PC-9 (cell line): ENCODE measurements at regions not wholly inside any gene's neighbourhood (a gene's known extent, or its start where the extent isn't known, plus 50 kb on each side); places are given as distances from the start of the nearest gene placed in this dataset.

Experiments used
- BruUV-seq: library from RNA; stranded (reverse); fragments of 400-500 nt; replicated peaks from 2 replicates; lab custom pipeline; 2021; lab: Mats Ljungman, UMichigan
- CTCF ChIA-PET: fragments of 300-600 bp; sonication (Branson Sonifier 250); formaldehyde crosslinking; loops from one replicate; lab custom pipeline; 2022; ENCODE audit warnings: antibody characterized with exemption; lab: Charles Lee
- POLR2A ChIA-PET: fragments of 300-600 bp; sonication (Branson Sonifier 250); formaldehyde crosslinking; loops from one replicate; lab custom pipeline; 2022; ENCODE audit warnings: antibody characterized with exemption; ENCODE audit not compliant: unreplicated experiment; lab: Charles Lee
- DNase-seq, 2 experiments: peaks; one replicate each; pipeline versions ENCODE4 v3.0.0 to v3.0.0-alpha.2; 2015 to 2022; ENCODE audit warnings: mixed read lengths in 1 of 2
- H2AFZ ChIP-seq: fragments of 200-600 bp; sonication (generic); 2 replicates; pipeline ENCODE4 v1.8.1; 2017; ENCODE audit warnings: antibody characterized with exemption
- H3F3A ChIP-seq: fragments of 200-600 bp; sonication (generic); 2 replicates; pipeline ENCODE4 v1.8.1; 2017; ENCODE audit warnings: antibody characterized with exemption, mild to moderate bottlenecking, low read depth; ENCODE audit not compliant: insufficient read depth
- H3K27ac ChIP-seq: fragments of 200-600 bp; sonication (generic); 2 replicates; pipeline ENCODE4 v1.6.1; 2016; ENCODE audit warnings: mixed run types
- H3K27me3 ChIP-seq: fragments of 200-600 bp; sonication (generic); 2 replicates; pipeline ENCODE4 v1.6.1; 2016; ENCODE audit warnings: low read depth, mixed run types; ENCODE audit not compliant: insufficient read depth
- H3K36me3 ChIP-seq: fragments of 200-600 bp; sonication (generic); 2 replicates; pipeline ENCODE4 v1.6.1; 2016; ENCODE audit warnings: low read depth, mixed run types
- H3K4me1 ChIP-seq: fragments of 200-600 bp; sonication (generic); replicated peaks from 2 replicates; pipeline ENCODE4 v1.6.1; 2016; ENCODE audit warnings: mixed run types; ENCODE audit not compliant: insufficient read depth
- H3K4me2 ChIP-seq: fragments of 200-600 bp; sonication (generic); 2 replicates; pipeline ENCODE4 v1.6.1; 2017; ENCODE audit warnings: mixed run types
- H3K4me3 ChIP-seq: fragments of 200-600 bp; sonication (generic); 2 replicates; pipeline ENCODE4 v1.6.1; 2016; ENCODE audit warnings: mixed run types
- H3K79me2 ChIP-seq: fragments of 200-600 bp; sonication (generic); 2 replicates; pipeline ENCODE4 v1.6.1; 2017; ENCODE audit warnings: low read depth, mixed run types
- H3K9me2 ChIP-seq: fragments of 200-600 bp; sonication (generic); 2 replicates; pipeline ENCODE4 v1.8.1; 2017; ENCODE audit warnings: mild to moderate bottlenecking; ENCODE audit not compliant: insufficient read depth
- H3K9me3 ChIP-seq: fragments of 200-600 bp; sonication (generic); 2 replicates; pipeline ENCODE4 v1.8.1; 2016; ENCODE audit warnings: low read depth; ENCODE audit not compliant: insufficient read depth
- H4K20me1 ChIP-seq: fragments of 200-600 bp; sonication (generic); 2 replicates; pipeline ENCODE4 v1.8.1; 2017; ENCODE audit not compliant: insufficient read depth
- EZH2 ChIP-seq: fragments of 200-600 bp; sonication (generic); IDR thresholded peaks from 2 replicates; pipeline ENCODE4 v1.8.0; 2017; ENCODE audit warnings: antibody characterized with exemption, low read depth
- intact Hi-C: fragments of 100-400 bp; cut with micrococcal nuclease; formaldehyde crosslinking; loops from one replicate; pipeline ENCODE4 v1.10.0; 2022; ENCODE audit not compliant: unreplicated experiment
- TF ChIP-seq, protein P1 (sequence below): fragments of 200-600 bp; sonication (generic); conservative IDR thresholded peaks from 2 replicates; pipeline ENCODE4 v1.6.1; 2017; ENCODE audit warnings: mixed run types, antibody characterized with exemption, mild to moderate bottlenecking, moderate library complexity

DNA sequence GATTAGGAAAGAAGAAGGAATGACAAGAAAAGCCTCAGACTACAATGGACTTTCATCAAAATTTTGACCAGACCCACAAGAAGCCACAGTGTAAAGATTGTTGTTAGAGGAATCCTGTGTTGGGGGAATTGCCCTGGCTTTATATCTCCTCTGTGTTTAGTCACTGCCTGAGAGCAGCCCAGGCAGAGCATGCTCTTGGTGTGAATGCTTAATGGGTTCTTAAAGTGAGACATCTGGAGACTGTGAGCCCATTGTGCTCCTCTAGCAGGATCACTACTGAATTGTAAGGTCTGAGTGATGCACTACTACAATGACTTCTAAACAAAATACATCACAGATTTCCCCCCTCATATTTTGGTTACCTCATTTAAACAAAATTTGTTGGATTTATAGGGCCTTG, 1860.5 kb upstream of the ADGRL3 start:
- Histone ChIP-seq H3K27ac (no peak overlapping the region), H3K79me2 (no peaks in the 10 kb centered on the region), H2AFZ (no peak overlapping the region), H3K9me3 (no peaks in the 10 kb centered on the region), H3K4me1 (no peaks in the 10 kb centered on the region), H3K9me2 (no peaks in the 10 kb centered on the region), H4K20me1 (no peaks in the 10 kb centered on the region), H3K4me2 (no peak overlapping the region), H3K27me3 (no peaks in the 10 kb centered on the region), H3F3A (no peaks in the 10 kb centered on the region), H3K36me3 (no peaks in the 10 kb centered on the region), H3K4me3 (no peak overlapping the region)
- TF ChIP-seq, protein P1, sequence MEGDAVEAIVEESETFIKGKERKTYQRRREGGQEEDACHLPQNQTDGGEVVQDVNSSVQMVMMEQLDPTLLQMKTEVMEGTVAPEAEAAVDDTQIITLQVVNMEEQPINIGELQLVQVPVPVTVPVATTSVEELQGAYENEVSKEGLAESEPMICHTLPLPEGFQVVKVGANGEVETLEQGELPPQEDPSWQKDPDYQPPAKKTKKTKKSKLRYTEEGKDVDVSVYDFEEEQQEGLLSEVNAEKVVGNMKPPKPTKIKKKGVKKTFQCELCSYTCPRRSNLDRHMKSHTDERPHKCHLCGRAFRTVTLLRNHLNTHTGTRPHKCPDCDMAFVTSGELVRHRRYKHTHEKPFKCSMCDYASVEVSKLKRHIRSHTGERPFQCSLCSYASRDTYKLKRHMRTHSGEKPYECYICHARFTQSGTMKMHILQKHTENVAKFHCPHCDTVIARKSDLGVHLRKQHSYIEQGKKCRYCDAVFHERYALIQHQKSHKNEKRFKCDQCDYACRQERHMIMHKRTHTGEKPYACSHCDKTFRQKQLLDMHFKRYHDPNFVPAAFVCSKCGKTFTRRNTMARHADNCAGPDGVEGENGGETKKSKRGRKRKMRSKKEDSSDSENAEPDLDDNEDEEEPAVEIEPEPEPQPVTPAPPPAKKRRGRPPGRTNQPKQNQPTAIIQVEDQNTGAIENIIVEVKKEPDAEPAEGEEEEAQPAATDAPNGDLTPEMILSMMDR = no peak
- no peak for TF ChIP-seq EZH2
- CTCF ChIA-PET = no interaction called here
- intact Hi-C loops = no loop called here
- DNase-seq = no peak
- BruUV-seq = no TSS peak
- POLR2A ChIA-PET = no interaction called here

DNA sequence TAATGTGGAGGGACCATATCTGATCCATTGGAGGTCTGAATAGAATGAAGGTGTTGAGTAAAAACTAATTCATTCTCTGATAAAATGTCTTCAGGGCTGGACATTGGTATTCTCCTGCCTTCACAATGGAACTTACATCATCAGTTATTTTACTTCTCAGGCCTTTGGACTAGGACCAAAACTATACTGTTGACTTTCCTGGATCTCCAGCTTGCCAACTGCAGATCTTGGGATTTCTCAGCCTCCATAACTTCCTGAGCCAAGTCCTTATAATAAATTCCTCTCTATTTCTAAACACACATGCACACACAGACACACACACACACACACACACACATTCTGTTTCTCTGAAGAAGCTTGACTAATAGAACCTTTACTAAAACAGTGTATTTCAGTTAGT, 1858.6 kb upstream of the ADGRL3 start:
- Histone ChIP-seq H4K20me1 (no peaks in the 10 kb centered on the region), H3K79me2 (no peaks in the 10 kb centered on the region), H3K9me2 (no peaks in the 10 kb centered on the region), H3K9me3 (no peaks in the 10 kb centered on the region), H3F3A (no peaks in the 10 kb centered on the region), H3K27me3 (no peaks in the 10 kb centered on the region), H3K4me2 (no peak overlapping the region), H3K4me1 (no peaks in the 10 kb centered on the region), H3K36me3 (no peaks in the 10 kb centered on the region), H3K27ac (no peak overlapping the region), H3K4me3 (no peak overlapping the region), H2AFZ (no peak overlapping the region)
- intact Hi-C loops = no loop called here
- ChIA-PET POLR2A (no interaction called here), CTCF (no interaction called here)
- TF ChIP-seq, protein P1 = no peak
- no peak for TF ChIP-seq EZH2
- no TSS peak for BruUV-seq
- no peak for DNase-seq

DNA sequence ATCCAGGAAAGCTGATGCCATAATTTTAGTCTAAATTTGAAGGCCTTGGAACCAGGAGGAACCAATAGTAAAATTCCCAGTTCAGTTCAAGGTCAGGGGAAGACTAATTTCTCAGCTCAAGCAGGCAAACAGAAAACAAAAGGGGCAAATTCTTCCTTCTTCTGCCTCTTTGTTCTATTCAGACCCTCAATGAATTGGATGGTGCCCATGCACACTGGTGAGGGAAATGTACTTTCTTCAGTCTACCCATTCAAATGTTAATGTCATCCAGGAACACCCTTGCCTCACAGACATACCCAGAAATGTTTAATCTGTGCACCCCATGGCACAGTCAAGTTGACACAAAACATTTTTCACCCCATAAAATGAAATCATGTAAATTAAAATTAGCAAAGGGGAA, 1851.2 kb upstream of the ADGRL3 start:
- Histone ChIP-seq H3K9me3 (no peaks in the 10 kb centered on the region), H3K4me1 (no peaks in the 10 kb centered on the region), H3K9me2 (no peaks in the 10 kb centered on the region), H3K36me3 (no peaks in the 10 kb centered on the region), H3K27ac (no peak overlapping the region), H3K4me2 (no peak overlapping the region), H4K20me1 (no peaks in the 10 kb centered on the region), H3F3A (no peaks in the 10 kb centered on the region), H3K4me3 (no peak overlapping the region), H3K79me2 (no peaks in the 10 kb centered on the region), H2AFZ (no peak overlapping the region), H3K27me3 (no peaks in the 10 kb centered on the region)
- CTCF ChIA-PET = no interaction called here
- POLR2A ChIA-PET = no interaction called here
- TF ChIP-seq, protein P1 = no peak
- no peak for TF ChIP-seq EZH2
- no TSS peak for BruUV-seq
- no peak for DNase-seq
- intact Hi-C loops = no loop called here
